GM18502 (cell line): ENCODE measurements at regions not wholly inside any gene's neighbourhood (a gene's known extent, or its start where the extent isn't known, plus 50 kb on each side); places are given as distances from the start of the nearest gene placed in this dataset.
"Not testable (repeated sequence)": the region's sequence is repeated elsewhere in the genome, so short reads cannot be mapped to it uniquely, and the experiment has no call there.

ENCODE experiments used
- ATAC-seq: cut with Tn5 transposase; IDR thresholded peaks from one replicate; pipeline ENCODE4 v1.9.1; 2021; ENCODE audit warnings: mild to moderate bottlenecking; ENCODE audit not compliant: unreplicated experiment, poor library complexity

DNA sequence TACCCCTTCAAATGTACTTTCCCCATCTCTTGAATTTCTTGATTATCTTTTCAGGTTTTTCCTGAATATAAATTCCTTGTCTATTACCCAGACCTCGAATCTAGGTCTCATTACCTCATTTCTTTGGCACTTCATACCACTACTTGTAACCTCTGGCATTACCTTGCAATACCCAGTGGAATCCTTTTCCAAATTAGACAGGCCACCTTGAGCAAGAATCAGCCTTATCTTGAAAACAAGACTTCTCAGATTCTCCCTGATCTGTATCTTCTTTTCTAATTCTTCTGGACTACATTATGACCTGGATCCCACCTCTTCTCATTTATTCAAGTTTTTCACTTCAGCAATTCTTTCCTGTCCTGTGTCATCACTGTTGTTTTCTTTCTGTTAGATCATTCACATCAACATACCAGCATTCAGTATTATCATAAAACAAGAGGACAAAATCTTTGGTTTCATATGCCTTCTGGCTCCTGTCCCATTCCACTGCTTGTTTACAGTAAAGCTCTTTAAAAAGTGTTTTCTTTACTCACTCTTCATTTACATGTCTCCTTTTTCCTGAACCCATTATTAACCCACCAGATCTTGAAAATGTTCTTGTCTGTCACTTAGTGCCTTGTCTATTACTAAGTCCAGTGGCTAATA is 275.6 kb upstream of the HS3ST1 start:
- no peak for ATAC-seq

DNA sequence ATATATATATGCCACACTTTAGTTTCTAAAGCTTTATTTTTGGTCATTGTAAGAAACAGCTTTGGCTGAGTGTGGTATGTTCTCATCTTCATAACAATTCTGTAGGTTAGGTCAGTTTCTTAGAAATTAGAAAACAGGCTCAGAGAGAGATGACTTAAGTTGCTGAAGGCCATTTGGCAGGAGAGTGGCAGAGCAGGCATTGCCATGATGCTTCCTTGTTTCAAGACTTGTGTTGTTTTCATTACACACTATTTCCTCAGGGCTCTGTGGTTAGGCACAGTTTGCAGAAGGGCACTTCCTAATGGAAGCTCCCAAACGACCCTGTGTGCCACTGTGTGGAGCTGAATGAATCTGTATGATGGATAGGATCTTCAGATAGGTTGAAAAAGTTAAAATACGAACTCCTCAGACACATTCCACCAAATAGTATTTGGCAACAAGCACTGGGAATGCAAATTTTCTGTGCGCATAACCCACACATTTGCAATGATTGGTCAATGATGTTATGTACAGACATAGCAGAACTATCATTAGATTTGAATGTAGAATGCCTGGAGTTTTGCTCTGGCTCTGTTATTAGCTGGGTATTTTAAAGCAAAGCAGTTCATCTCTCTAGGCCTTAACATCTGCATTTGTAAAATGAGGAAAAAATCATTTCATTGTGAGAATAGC is 274.3 kb upstream of the HS3ST1 start:
- ATAC-seq: no peak

DNA sequence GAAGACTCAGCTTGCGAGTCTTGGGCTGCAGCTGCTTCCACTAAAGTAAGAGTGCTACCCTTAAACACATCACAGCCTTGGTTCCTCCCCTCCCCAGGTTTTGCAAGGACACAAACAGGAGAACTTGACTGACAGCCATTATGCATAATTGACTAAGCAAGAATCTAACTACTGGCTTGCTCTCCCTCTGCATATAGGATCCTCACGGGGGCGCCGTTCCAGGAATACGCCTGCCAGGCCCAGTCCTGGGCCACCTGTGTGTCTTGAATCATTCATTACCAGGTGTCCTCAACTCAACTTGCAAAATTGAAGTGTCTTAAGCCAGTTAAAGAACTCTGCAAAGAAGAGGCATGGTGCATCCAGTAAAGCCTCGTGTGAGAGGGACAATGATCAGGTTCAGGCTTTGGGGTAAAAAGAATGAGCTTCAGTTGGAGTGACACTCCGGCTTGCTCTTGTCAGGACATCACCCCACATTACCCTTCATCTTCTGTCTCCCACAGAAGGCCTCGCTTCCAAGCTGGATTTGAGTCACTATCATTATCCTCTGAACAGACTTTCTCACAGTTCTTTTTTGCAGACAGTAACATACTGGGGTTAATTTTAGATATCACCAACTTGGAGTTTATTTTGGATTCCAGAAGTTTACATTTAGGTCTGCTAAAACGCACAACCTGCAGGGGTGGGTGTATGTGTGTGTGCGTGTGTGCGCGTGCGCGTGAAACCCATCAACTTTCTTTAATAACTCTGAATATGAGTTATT is 273.5 kb upstream of the HS3ST1 start:
- no peak for ATAC-seq

DNA sequence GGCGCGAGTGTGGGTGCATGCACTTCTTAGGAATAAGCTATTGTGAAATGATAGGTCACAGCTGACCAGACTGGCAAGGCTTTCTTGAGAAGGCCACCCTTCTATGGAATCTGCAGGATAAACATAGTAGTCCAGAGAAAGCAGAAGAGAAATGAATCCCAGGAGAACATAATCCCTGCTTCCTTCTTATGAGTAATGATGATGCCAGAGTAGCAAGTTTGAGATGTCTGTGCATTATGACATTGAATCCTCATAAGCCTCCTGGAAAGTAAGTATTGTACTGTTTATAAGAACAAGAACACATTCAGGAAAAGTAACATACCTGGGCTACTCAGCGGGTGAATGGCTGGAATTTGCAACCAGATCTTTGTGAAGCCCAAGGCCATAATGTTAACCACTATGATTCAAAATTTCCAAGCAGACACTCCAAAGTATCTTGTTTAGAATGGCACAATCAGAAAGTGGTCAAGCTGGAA is 272.1 kb upstream of the HS3ST1 start:
- no peak for ATAC-seq

DNA sequence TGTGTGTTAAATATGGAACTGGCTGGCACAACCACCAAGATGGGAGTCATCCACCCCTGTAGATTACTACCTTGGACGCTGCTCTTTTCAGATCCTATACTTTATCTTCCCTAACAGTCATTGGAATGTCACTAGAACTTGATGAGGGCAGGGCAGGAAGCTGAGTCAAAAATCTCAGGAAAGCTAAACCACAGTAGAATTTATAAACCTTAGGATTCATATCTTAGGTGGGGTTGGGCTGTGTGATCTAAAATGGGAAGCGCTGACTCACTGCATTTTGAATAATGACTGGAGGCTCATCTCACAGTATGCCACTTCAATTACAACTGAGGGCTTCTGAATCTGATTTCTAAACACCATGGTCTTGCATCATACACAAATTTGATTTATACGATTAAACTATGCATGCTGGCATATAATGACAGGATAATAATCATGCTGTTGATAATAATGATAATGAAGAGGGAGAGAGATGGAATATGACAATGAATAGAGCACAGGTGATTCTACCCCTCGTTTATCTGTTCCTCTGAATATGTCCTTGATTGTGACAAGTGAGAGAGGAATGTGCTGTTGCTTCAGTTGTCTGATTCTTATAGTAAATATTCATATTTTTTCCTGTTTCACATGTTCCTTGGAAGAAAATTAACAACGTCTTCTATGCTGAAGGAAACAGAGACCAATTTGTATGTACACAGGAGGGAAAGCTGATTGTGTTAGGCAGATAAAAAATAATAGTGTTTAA is 270.3 kb upstream of the HS3ST1 start:
- no peak for ATAC-seq

DNA sequence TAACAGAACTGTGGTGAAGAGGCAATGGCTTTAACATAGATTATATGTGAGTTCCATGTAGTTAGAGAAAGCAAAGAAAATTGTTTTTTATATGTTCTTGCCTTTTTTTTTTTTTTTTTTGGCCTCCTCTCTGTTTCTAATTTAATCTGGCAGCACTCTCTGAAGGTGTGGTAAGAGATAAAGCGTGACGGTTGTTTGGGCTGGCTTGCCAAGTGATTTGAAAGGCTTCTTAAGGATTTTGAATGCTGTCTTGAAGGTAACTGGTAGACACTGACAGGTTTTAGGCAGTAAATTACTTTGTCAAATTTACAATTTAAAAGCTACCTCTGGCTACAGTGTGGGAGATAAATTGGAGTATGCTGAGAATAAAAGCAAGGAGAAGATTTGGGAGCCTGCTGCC is 269.3 kb upstream of the HS3ST1 start:
- no peak for ATAC-seq

DNA sequence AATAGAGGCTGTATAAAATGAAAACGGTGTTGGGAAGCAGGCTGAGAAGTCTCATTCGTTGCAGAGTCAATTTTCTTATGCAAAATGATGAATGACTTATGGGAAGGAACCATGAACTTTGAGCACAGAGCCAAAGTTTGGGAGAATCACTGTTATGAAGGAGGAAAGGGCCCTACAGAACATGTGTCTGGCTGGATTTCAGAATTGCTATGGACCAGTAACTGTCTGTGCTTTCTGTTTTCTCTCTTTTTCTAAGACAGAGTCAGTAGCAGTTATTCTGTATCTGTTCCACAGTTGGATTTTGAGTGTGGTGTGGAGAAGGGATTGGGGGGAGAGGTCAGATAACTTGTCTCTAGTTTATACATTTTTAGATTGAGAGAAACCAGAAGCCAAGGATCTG is 265.0 kb upstream of the HS3ST1 start:
- no peak for ATAC-seq

DNA sequence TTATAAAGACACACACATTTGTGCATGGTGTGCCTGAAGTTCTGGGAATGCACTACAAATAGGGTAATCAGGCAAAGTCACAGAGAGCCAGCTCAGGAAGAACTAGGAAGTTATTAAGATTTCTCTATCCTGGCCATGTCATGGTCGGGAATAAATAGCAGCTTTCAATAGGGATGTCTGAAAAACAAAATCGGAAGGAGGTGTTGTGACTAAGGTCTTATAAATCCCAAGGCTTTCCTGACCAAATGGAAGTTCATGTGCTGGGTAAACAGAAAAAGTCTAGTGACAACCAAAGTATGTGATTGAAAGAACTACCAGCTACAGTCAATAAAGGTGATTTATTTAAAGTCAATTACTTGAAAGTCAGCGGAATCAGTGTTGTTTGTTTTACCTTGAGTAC is 262.5 kb upstream of the HS3ST1 start:
- no peak for ATAC-seq

DNA sequence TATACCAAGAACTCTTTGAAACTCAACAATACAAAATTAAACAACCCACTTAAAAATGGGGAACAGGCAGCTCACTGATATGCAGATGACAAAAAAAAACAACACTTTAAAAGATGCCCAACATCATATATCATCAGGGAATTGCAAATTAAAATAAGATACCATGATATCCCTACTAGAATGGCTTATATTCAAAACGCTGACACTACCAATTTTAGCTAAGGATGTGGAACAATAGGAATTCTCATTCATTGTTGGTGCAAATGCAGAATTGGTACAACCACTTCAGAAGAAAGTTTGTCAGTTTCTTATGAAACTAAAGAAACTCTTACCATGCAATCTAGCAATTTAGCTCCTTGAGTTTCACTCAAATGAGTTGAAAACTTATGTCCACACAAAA is 259.0 kb upstream of the HS3ST1 start:
- no peak for ATAC-seq

DNA sequence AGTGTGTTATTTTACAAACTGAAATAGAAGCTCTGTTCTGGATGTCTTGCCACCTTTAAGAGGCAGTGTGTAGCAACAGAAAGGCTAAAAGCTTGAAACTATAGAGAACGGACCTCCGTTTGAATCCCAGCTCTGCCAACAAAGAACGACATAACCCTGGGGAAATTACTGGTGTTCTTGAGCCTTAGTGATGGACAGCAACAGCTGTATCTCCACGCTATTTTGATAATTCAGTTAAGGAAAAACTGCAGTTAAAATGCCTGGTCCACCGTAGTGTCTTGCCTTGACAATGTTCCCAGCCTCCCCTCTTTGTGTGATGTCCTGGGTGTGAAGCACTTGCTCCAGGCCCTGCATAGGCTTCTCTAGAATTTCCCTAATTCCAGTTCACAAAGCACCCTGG is 256.8 kb upstream of the HS3ST1 start:
- no peak for ATAC-seq

DNA sequence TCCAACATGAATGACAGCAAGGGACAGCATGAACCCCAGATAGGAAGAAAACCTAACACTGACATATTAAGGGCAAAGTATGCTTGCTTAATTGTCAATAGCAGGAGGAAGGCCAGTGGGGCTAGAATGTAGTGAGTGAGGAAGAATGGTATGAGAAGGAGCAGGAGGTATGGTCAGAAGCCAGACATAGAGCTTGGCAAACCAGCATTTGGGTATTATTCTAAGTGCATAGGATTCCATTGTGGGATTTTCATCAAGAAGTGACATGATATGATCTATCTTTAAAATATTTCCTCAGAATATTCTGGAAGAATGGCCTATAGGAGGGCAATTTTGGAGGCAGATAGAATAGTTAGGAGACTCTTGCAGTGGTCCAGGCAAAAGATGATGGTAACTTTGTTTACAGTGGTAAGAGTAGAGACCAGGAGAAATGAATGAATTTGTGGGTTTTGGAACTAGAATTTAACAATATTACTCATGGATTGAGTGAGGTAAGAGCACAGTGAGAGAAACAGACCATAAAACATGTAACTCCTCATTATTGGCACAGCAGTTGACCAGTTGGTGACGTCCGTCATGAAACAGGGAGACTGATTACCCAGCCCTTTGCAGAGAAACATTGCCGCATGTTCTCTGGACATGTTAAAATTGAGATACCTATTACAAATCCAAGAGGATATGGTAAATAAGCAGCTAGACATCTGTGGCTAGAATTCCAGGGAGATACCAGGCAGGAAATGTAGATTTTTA is 246.5 kb upstream of the HS3ST1 start:
- ATAC-seq: no peak

DNA sequence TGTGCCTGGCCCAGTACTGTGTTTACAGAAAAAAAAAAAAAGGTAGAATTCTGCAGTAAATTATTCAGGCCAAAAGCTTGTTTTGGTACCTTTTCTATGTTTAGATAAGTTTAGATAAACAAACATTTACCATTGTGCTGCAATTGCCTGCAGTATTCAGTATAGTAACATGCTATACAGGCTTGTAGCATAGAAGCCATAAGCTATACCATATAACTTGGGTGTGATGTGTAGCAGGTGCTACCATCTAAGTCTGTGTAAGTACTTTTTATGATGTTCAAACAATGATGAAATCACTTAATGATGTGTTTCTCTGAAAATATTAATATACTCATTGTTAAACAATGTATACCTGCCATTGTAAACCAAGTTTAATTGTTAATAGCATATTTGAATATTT is 241.6 kb upstream of the HS3ST1 start:
- no peak for ATAC-seq

DNA sequence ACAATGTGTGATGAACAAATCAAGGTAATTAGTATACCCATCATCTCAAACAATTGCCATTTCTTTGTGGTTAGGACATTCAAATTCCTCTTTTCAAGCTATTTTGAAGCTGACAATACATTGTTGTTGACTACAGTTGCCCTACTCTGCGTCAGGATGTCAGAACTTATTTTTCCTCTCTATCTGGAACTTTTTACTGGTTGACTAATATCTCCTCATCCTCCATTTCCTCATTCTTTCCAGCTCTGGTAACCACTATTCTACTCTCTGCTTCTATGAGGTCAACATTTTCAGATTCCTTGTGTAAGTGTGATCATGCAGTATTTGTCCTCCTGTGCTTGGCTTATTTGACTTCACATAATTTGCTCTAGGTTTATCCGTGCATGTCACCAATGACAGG is 240.5 kb upstream of the HS3ST1 start:
- ATAC-seq: no peak

DNA sequence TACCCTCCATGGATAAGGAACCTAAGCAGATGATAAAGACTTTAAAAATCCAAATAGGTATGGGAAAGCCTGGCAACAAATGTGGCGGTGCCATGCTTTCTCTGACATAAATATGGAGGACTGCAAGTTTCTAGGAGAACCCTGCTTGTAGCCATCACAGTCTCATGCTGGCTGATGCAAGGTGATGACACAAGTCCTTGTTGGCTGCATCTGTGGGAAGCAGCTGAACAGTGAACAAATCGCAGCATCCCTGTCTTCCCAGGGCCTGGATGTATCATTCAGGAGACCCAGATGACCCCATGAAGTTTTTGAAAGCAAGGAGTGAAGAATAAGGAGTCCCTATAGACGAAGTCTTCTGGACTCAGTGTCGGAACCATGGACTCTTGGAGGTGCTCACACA is 234.4 kb upstream of the HS3ST1 start:
- no peak for ATAC-seq

DNA sequence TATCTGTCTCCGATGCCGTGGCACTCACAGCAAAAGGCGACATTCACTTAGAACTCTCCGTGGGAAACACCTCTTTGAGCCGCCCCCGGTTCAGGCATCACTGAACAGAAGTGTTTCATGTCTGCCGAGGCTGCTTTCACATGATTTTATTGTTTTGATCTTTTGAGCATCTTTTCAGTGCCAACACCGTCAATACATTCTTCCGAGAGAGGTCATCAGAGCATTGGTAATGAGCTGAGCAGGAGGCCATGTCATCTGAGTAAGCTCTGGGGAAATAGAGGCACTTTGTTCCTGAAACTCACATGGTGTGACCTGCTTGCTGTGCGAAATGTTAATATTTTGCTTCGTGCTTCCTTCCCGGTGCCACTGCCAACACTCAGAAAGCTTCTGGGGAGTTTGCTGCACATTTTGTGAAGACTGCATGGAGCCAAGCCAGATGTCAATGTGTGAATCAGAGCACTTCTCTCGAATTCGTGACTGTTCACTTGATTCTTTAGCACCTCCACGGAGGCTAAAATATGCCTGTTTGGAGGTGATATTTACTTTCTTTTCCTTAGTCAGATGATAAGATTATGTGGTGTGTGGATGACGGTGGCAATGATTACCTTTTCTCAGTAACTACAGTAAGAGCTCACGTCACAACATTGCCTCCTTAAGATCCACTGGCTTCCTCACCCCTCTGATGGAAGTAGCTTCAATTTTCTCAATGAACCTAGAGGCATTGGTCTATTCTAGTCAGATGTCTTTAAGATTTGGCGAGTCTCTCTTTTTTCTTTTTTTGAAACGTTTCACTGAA is 222.3 kb upstream of the HS3ST1 start:
- no peak for ATAC-seq

DNA sequence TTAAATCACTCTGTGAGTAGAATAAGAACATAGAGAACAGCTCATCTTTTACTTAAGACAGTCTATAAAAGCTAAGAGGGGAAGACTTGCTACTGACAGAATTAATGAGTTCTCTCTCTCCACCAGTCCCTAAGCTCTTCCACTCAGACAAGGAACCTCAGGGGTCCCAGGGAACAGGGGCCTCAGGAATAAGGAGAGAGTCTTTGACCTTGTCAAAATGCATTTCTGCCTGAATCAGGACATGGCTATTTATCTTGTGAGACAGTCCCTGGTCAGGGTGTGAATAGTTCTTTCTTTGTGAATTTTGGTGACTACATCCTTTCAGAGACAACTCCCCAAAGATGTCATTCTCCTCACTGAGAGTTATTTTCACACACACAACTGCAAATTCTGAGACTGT is 218.7 kb upstream of the HS3ST1 start:
- no peak for ATAC-seq

DNA sequence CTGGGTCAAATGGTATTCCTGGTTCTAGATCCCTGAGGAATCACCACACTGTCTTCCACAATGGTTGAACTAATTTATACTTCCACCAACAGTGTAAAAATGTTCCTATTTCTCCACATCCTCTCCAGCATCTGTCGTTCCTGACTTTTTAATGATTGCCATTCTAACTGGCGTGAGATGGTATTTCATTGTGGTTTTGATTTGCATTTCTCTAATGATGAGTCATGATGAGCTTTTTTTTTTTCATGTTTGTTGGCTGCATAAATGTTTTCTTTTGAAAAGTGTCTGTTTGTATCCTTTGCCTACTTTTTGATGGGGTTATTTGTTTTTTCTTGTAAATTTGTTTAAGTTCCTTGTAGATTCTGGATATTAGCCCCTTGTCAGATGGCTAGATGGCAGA is 214.4 kb upstream of the HS3ST1 start:
- ATAC-seq: not testable (repeated sequence)

DNA sequence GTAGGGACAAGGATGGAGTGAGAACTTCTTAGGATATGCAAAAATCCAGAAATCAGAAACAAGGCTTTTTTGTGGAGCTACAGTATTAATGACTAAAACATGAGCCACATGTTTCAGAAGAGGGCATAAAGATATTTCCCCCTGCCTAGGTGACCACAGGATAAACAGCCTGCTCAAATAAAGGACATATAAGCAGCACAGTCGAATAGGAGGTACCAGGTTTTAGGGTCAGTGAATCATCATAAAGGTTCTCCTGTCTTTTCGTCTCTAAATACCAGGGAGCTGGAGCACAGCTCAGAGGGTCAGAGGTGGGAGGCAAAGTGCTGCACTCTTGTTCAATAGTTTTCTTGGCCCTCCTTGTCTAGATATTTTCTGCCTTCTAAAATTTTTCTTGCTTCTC is 211.9 kb upstream of the HS3ST1 start:
- no peak for ATAC-seq

DNA sequence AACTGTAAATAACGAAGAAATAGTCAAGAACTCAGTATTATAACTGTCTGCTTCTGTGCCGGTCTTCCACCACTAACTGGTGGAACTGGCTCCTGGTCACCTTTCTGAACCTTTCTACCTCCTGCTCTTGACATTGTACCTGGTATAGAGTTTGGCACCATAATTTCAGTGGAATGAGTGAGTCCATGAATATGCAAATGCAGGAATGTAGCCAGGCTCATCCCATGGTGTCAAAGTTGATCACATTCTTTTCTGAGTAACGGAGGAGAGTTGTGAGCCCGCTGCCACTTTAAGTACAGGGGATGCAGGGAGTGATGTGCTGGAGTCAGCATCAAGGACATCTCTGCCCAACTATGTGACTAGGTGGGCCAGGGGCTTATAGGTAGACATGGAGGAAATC is 207.9 kb upstream of the HS3ST1 start:
- no peak for ATAC-seq
